GM18507 (cell line): ENCODE measurements at regions not wholly inside any gene's neighbourhood (a gene's known extent, or its start where the extent isn't known, plus 50 kb on each side); places are given as distances from the start of the nearest gene placed in this dataset.

Experiments used
- DNase-seq: peaks from one replicate; pipeline ENCODE4 v3.0.0; 2011; ENCODE audit warnings: low read depth; ENCODE audit not compliant: insufficient read length; ENCODE audit errors: extremely low spot score
- FAIRE-seq: peaks from 2 replicates; lab custom pipeline; 2011; peaks lifted over from hg19 to GRCh38; lab: Jason Lieb, UNC

GRCh38 chr6:121499666-121500065 is 64.2 kb downstream of the GJA1 start:
- DNase-seq = no peak
- no peak for FAIRE-seq

- DNase-seq (no peak), FAIRE-seq (no peak)
Measured at GRCh38 chr6:121503589-121503991, 68.1 kb downstream of the GJA1 start.

- FAIRE-seq = no peak
Measured at GRCh38 chr6:121504227-121504626, 68.8 kb downstream of the GJA1 start.

GRCh38 chr6:121505284-121505683 is 69.8 kb downstream of the GJA1 start:
- no peak for DNase-seq
- FAIRE-seq = no peak

More at GRCh38 chr6:121504227-121504626, 68.8 kb downstream of the GJA1 start:
- no peak for DNase-seq

- no peak for DNase-seq
Measured at GRCh38 chr6:121506761-121507754, 71.6 kb downstream of the GJA1 start.

GRCh38 chr6:121510568-121511177 is 75.2 kb downstream of the GJA1 start:
- no peak for DNase-seq
- no peak for FAIRE-seq

More at GRCh38 chr6:121506761-121507754, 71.6 kb downstream of the GJA1 start:
- FAIRE-seq = no peak

- DNase-seq = no peak
- FAIRE-seq = no peak
Measured at GRCh38 chr6:121515630-121516265, 80.3 kb downstream of the GJA1 start.

- DNase-seq = no peak
- FAIRE-seq = no peak
Measured at GRCh38 chr6:121516331-121516730, 80.9 kb downstream of the GJA1 start.

GRCh38 chr6:121520337-121521163 is 85.1 kb downstream of the GJA1 start:
- DNase-seq = no peak
- no peak for FAIRE-seq

GRCh38 chr6:121521164-121521555 is 85.7 kb downstream of the GJA1 start:
- FAIRE-seq = no peak
- no peak for DNase-seq

GRCh38 chr6:121522265-121522664 is 86.8 kb downstream of the GJA1 start:
- no peak for DNase-seq
- FAIRE-seq = no peak

- no peak for FAIRE-seq
- no peak for DNase-seq
Measured at GRCh38 chr6:121522771-121523386, 87.4 kb downstream of the GJA1 start.

- DNase-seq (no peak), FAIRE-seq (no peak)
Measured at GRCh38 chr6:121523628-121524027, 88.2 kb downstream of the GJA1 start.

- no peak for DNase-seq
- no peak for FAIRE-seq
Measured at GRCh38 chr6:121526282-121526681, 90.8 kb downstream of the GJA1 start.

- no peak for FAIRE-seq
Measured at GRCh38 chr6:121531658-121532169, 96.3 kb downstream of the GJA1 start.

GRCh38 chr6:121533321-121533841 is 97.9 kb downstream of the GJA1 start:
- FAIRE-seq = no peak
- no peak for DNase-seq

More at GRCh38 chr6:121531658-121532169, 96.3 kb downstream of the GJA1 start:
- no peak for DNase-seq

- FAIRE-seq (no peak), DNase-seq (no peak)
Measured at GRCh38 chr6:121535777-121536176, 100.3 kb downstream of the GJA1 start.

GRCh38 chr6:121536345-121536744 is 100.9 kb downstream of the GJA1 start:
- no peak for DNase-seq
- no peak for FAIRE-seq

GRCh38 chr6:121539439-121539838 is 104.0 kb downstream of the GJA1 start:
- FAIRE-seq = no peak
- DNase-seq = no peak
